IMR-90 (cell line): ENCODE measurements at regions not wholly inside any gene's neighbourhood (a gene's known extent, or its start where the extent isn't known, plus 50 kb on each side); places are given as distances from the start of the nearest gene placed in this dataset.

ENCODE experiments used
- ATAC-seq: fragments of 200-7000 bp; cut with Tn5 transposase; 2 replicates; pipeline ENCODE4 v1.9.1; 2020; ENCODE audit warnings: low read depth, mild to moderate bottlenecking, moderate library complexity
- BruUV-seq: library from RNA; stranded (reverse); fragments of 400-500 nt; replicated peaks from 2 replicates; lab custom pipeline; 2021; lab: Mats Ljungman, UMichigan
- CTCF ChIA-PET: fragments of 300-600 bp; formaldehyde crosslinking; extraction: SDS; loops from one replicate; lab custom pipeline; 2021; ENCODE audit warnings: antibody characterized with exemption; lab: Yijun Ruan, JAX
- POLR2A ChIA-PET: fragments of 300-600 bp; sonication (Branson Sonifier 250); formaldehyde crosslinking; loops from one replicate; lab custom pipeline; 2022; ENCODE audit warnings: antibody characterized with exemption; ENCODE audit not compliant: unreplicated experiment; lab: Charles Lee
- DNase-seq: peaks from one replicate; pipeline ENCODE4 v3.0.0; 2013
- H2AFZ ChIP-seq: replicated peaks from 2 replicates; pipeline ENCODE3; 2013; ENCODE audit warnings: low read length, mild to moderate bottlenecking; ENCODE audit not compliant: poor library complexity
- H2AK5ac ChIP-seq: 2 replicates; pipeline ENCODE4 v1.6.1; 2013; ENCODE audit warnings: low read depth, low read length, inconsistent platforms
- H2AK9ac ChIP-seq: replicated peaks from 2 replicates; pipeline ENCODE3; 2013; ENCODE audit warnings: mild to moderate bottlenecking, low read depth, low read length, moderate library complexity; ENCODE audit not compliant: poor library complexity
- H2BK120ac ChIP-seq: 2 replicates; pipeline ENCODE4 v1.6.1; 2013; ENCODE audit warnings: low read depth, low read length, inconsistent platforms
- H2BK15ac ChIP-seq: 3 replicates; pipeline ENCODE4 v1.6.1; 2013; ENCODE audit warnings: low read depth, low read length, inconsistent platforms
- H2BK20ac ChIP-seq: 2 replicates; pipeline ENCODE4 v1.6.1; 2013; ENCODE audit warnings: low read depth, mild to moderate bottlenecking, inconsistent platforms, low read length, moderate library complexity
- H2BK5ac ChIP-seq: 2 replicates; pipeline ENCODE4 v1.6.1; 2013; ENCODE audit warnings: mild to moderate bottlenecking, low read depth, low read length, inconsistent platforms; ENCODE audit not compliant: poor library complexity, severe bottlenecking
- H3K14ac ChIP-seq: replicated peaks from 2 replicates; pipeline ENCODE4 v1.6.1; 2013; ENCODE audit warnings: low read depth, low read length, inconsistent platforms
- H3K18ac ChIP-seq: 2 replicates; pipeline ENCODE4 v1.6.1; 2013; ENCODE audit warnings: low read depth, low read length, control low read depth
- H3K23ac ChIP-seq: 2 replicates; pipeline ENCODE4 v1.6.1; 2013; ENCODE audit warnings: low read depth, low read length, inconsistent platforms
- H3K27ac ChIP-seq: 2 replicates; pipeline ENCODE4 v1.5.1; 2013; ENCODE audit warnings: mild to moderate bottlenecking, control low read depth, low read length; ENCODE audit not compliant: insufficient read depth
- H3K27me3 ChIP-seq: 2 replicates; pipeline ENCODE4 v1.6.1; 2013; ENCODE audit warnings: low read length; ENCODE audit not compliant: control insufficient read depth, insufficient read depth
- H3K36me3 ChIP-seq: 2 replicates; pipeline ENCODE4 v1.6.1; 2013; ENCODE audit warnings: low read length, mixed read lengths; ENCODE audit not compliant: control insufficient read depth, insufficient read depth
- H3K4ac ChIP-seq: 2 replicates; pipeline ENCODE4 v1.6.1; 2013; ENCODE audit warnings: low read depth, low read length, inconsistent platforms
- H3K4me1 ChIP-seq: 2 replicates; pipeline ENCODE4 v1.6.1; 2013; ENCODE audit warnings: low read length, mixed read lengths; ENCODE audit not compliant: control insufficient read depth, insufficient read depth
- H3K4me2 ChIP-seq: 2 replicates; pipeline ENCODE4 v1.6.1; 2013; ENCODE audit warnings: low read depth, mild to moderate bottlenecking, control low read depth, low read length, moderate library complexity
- H3K4me3 ChIP-seq: 2 replicates; pipeline ENCODE4 v1.5.1; 2013; ENCODE audit warnings: low read depth, mild to moderate bottlenecking, control low read depth, low read length, moderate library complexity; ENCODE audit not compliant: insufficient read depth
- H3K56ac ChIP-seq: 2 replicates; pipeline ENCODE4 v1.6.1; 2013; ENCODE audit warnings: low read length, inconsistent platforms; ENCODE audit not compliant: insufficient read depth; ENCODE audit errors: extremely low read depth
- H3K79me1 ChIP-seq, 2 experiments: 2 replicates each; pipeline ENCODE4 v1.6.1; 2013; ENCODE audit warnings: low read length in 2 of 2, inconsistent platforms in 1 of 2, low read depth in 1 of 2
- H3K9ac ChIP-seq: 2 replicates; pipeline ENCODE4 v1.6.1; 2013; ENCODE audit warnings: low read depth, low read length, control low read depth
- H3K9me1 ChIP-seq: 2 replicates; pipeline ENCODE4 v1.6.1; 2013; ENCODE audit warnings: low read length, inconsistent platforms; ENCODE audit not compliant: insufficient read depth
- H3K9me3 ChIP-seq: 2 replicates; pipeline ENCODE4 v1.6.1; 2013; ENCODE audit warnings: low read length; ENCODE audit not compliant: control insufficient read depth, insufficient read depth
- H4K20me1 ChIP-seq: 2 replicates; pipeline ENCODE4 v1.6.1; 2013; ENCODE audit warnings: low read length, inconsistent platforms; ENCODE audit not compliant: insufficient read depth
- H4K5ac ChIP-seq: 2 replicates; pipeline ENCODE4 v1.6.1; 2013; ENCODE audit warnings: mild to moderate bottlenecking, low read depth, low read length, control low read depth
- H4K8ac ChIP-seq, 2 experiments: 2 replicates each; pipeline ENCODE4 v1.6.1; 2013; ENCODE audit warnings: low read depth in 2 of 2, low read length in 2 of 2, control low read depth in 1 of 2, inconsistent platforms in 1 of 2
- H4K91ac ChIP-seq: 2 replicates; pipeline ENCODE4 v1.6.1; 2013; ENCODE audit warnings: low read depth, low read length, inconsistent platforms; ENCODE audit not compliant: insufficient read depth
- MAFK ChIP-seq: IDR thresholded peaks from 2 replicates; pipeline ENCODE4 v1.6.1; 2012; ENCODE audit warnings: low read depth, low read length, improper control_type of control experiment
- POLR2A ChIP-seq: IDR thresholded peaks from 2 replicates; pipeline ENCODE4 v1.6.1; 2012; ENCODE audit warnings: mild to moderate bottlenecking, low read depth, low read length
- RAD21 ChIP-seq: IDR thresholded peaks from 2 replicates; pipeline ENCODE4 v1.6.1; 2012; ENCODE audit warnings: low read length, improper control_type of control experiment
- RCOR1 ChIP-seq: IDR thresholded peaks from 2 replicates; pipeline ENCODE4 v1.6.1; 2012; ENCODE audit warnings: mild to moderate bottlenecking, low read length, improper control_type of control experiment; ENCODE audit not compliant: insufficient replicate concordance
- RFX5 ChIP-seq: IDR thresholded peaks from 2 replicates; pipeline ENCODE4 v1.8.0; 2012; ENCODE audit warnings: low read depth, mild to moderate bottlenecking, low read length, moderate library complexity
- WGBS, 2 experiments: methylation state at CpG; one replicate each; pipeline versions ENCODE4 v1.1.5 to v1.1.7; 2013; ENCODE audit warnings: missing lambda C conversion rate in 2 of 2; ENCODE audit not compliant: insufficient read length in 1 of 2; ENCODE audit errors: extremely low coverage in 2 of 2; 5-methylcytosine and 5-hydroxymethylcytosine counted together
- dilution Hi-C: fragments of 300-500 bp; cut with HindIII; formaldehyde crosslinking; loops from one replicate; pipeline ENCODE4 v1.14.3; 2018; ENCODE audit warnings: low sequenced_read_pairs; ENCODE audit not compliant: unreplicated experiment
- in situ Hi-C: fragments of 300-500 bp; cut with MboI; formaldehyde crosslinking; loops from 3 replicates; pipeline ENCODE4 v1.14.3; 2019; ENCODE audit warnings: low sequenced_read_pairs, inconsistent platforms, mixed read lengths
- intact Hi-C: fragments of 100-400 bp; cut with micrococcal nuclease; formaldehyde crosslinking; loops from 2 replicates; pipeline ENCODE4 v1.10.0; 2022
- TF ChIP-seq, protein P1 (sequence below): fragments of 150-350 bp; IDR thresholded peaks from 2 replicates; pipeline ENCODE4 v1.6.1; 2017; ENCODE audit warnings: mild to moderate bottlenecking, antibody characterized with exemption, low read length, low read depth
- TF ChIP-seq, protein P2 (sequence below): conservative IDR thresholded peaks from 2 replicates; pipeline ENCODE4 v1.5.1; 2012; ENCODE audit warnings: mild to moderate bottlenecking, low read depth, low read length, improper control_type of control experiment

DNA sequence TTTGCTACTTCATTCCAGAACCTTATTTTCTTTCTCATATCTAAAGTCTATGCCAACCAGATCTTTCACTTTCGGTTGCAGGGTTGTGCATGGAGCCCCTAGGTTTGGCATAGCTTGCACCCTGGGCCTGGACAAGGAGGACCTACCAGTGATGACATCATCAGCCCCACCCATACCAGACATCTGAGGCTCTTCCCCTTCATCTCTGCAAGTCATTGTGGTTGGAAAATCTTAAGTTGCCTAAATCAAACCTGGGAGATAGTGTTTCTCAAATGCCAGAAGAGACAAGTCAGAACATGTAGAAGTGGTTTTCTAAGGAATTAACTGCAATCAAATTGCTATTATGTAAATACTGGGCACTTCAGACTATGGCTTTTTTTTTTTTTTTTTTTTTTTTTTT is 363.3 kb downstream of the ZNF516 start:
- Histone ChIP-seq H3K56ac (no peak overlapping the region), H3K4ac (no peak overlapping the region), H2BK5ac (no peak overlapping the region), H3K9me3 (peaks cover 13% of the 10 kb centered on the region), H3K9me1 (no peaks in the 10 kb centered on the region), H4K8ac (no peak overlapping the region), H2AK9ac (no peak overlapping the region), H4K5ac (no peak overlapping the region), H4K20me1 (no peaks in the 10 kb centered on the region), H3K23ac (no peak overlapping the region), H2BK20ac (no peak overlapping the region), H3K9ac (no peak overlapping the region), H4K91ac (no peak overlapping the region), H3K27ac (no peak overlapping the region), H2BK120ac (no peak overlapping the region), H2AK5ac (no peak overlapping the region), H3K79me1 (no peaks in the 10 kb centered on the region), H2AFZ (no peak overlapping the region), H3K14ac (no peak overlapping the region), H3K4me2 (no peak overlapping the region), H3K27me3 (no peaks in the 10 kb centered on the region), H3K18ac (no peak overlapping the region), H3K36me3 (no peaks in the 10 kb centered on the region), H3K4me1 (no peaks in the 10 kb centered on the region), H2BK15ac (no peak overlapping the region), H3K4me3 (no peak overlapping the region)
- dilution Hi-C loops: no loop called here
- CTCF ChIA-PET: no interaction called here
- no CpG with 5 or more reads among the region's 1 CpG for WGBS, 2 experiments
- POLR2A ChIA-PET: no interaction called here
- in situ Hi-C loops: no loop called here
- DNase-seq (no peak), ATAC-seq (no peak)
- no peak for TF ChIP-seq MAFK
- TF ChIP-seq, protein P1, sequence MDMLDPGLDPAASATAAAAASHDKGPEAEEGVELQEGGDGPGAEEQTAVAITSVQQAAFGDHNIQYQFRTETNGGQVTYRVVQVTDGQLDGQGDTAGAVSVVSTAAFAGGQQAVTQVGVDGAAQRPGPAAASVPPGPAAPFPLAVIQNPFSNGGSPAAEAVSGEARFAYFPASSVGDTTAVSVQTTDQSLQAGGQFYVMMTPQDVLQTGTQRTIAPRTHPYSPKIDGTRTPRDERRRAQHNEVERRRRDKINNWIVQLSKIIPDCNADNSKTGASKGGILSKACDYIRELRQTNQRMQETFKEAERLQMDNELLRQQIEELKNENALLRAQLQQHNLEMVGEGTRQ: no peak
- TF ChIP-seq, protein P2, sequence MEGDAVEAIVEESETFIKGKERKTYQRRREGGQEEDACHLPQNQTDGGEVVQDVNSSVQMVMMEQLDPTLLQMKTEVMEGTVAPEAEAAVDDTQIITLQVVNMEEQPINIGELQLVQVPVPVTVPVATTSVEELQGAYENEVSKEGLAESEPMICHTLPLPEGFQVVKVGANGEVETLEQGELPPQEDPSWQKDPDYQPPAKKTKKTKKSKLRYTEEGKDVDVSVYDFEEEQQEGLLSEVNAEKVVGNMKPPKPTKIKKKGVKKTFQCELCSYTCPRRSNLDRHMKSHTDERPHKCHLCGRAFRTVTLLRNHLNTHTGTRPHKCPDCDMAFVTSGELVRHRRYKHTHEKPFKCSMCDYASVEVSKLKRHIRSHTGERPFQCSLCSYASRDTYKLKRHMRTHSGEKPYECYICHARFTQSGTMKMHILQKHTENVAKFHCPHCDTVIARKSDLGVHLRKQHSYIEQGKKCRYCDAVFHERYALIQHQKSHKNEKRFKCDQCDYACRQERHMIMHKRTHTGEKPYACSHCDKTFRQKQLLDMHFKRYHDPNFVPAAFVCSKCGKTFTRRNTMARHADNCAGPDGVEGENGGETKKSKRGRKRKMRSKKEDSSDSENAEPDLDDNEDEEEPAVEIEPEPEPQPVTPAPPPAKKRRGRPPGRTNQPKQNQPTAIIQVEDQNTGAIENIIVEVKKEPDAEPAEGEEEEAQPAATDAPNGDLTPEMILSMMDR: no peak
- TF ChIP-seq RFX5: no peak
- no peak for TF ChIP-seq RCOR1
- no peak for TF ChIP-seq POLR2A
- no peak for TF ChIP-seq RAD21
- BruUV-seq: no TSS peak
- intact Hi-C loops: no loop called here
